ENCODE measurements at regions not wholly inside any gene's neighbourhood (a gene's known extent, or its start where the extent isn't known, plus 50 kb on each side); places are given as distances from the start of the nearest gene placed in this dataset.

GRCh38 chr10:36333446-36333845 lies 691.4 kb upstream of the FZD8 start:
- no peaks in the 10 kb centered on the region for H3K79me2 ChIP-seq (ENCODE audit: control insufficient read depth, insufficient read depth, low read length)
- ChIA-PET POLR2A (no interaction called here), CTCF (interaction anchor here (1.4 to 1.5 kb wide), 2 partner anchors 10 to 22 kb away, joined by 3 read pairs; no protein-coding TSS in a partner anchor)
- TF ChIP-seq EZH2 (IDR thresholded peaks at IDR 0.05; ENCODE audit: borderline replicate concordance, low read depth, low read length, severe bottlenecking) (no peak), FOS (IDR thresholded peaks at IDR 0.05; ENCODE audit: borderline replicate concordance, insufficient read depth, low read length) (no peak), GATA2 (IDR thresholded peaks at IDR 0.05; ENCODE audit: insufficient read depth, insufficient read length, low read depth, low read length) (no peak), POLR2AphosphoS5 (IDR thresholded peaks at IDR 0.05; ENCODE audit: insufficient read depth, low read depth, low read length) (no peak), JUN (IDR thresholded peaks at IDR 0.05; ENCODE audit: borderline replicate concordance, insufficient read depth, insufficient read length, low read depth) (no peak), MAX (IDR thresholded peaks at IDR 0.05; ENCODE audit: insufficient read depth, insufficient read length) (no peak), POLR2A (IDR thresholded peaks at IDR 0.05; ENCODE audit: low read depth, low read length) (no peak), MYC (IDR thresholded peaks at IDR 0.05; ENCODE audit: low read depth, low read length) (no peak)
- TF ChIP-seq, protein P1, sequence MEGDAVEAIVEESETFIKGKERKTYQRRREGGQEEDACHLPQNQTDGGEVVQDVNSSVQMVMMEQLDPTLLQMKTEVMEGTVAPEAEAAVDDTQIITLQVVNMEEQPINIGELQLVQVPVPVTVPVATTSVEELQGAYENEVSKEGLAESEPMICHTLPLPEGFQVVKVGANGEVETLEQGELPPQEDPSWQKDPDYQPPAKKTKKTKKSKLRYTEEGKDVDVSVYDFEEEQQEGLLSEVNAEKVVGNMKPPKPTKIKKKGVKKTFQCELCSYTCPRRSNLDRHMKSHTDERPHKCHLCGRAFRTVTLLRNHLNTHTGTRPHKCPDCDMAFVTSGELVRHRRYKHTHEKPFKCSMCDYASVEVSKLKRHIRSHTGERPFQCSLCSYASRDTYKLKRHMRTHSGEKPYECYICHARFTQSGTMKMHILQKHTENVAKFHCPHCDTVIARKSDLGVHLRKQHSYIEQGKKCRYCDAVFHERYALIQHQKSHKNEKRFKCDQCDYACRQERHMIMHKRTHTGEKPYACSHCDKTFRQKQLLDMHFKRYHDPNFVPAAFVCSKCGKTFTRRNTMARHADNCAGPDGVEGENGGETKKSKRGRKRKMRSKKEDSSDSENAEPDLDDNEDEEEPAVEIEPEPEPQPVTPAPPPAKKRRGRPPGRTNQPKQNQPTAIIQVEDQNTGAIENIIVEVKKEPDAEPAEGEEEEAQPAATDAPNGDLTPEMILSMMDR (IDR thresholded peaks at IDR 0.05; ENCODE audit: extremely low read depth in 1 of 2, insufficient read depth in 1 of 2, low read depth in 1 of 2, low read length in 2 of 2), result no peak
- no peaks in the 10 kb centered on the region for H4K20me1 ChIP-seq (replicated peaks; ENCODE audit: control insufficient read depth, extremely low read depth, insufficient read depth, low read length)
- peaks cover 4% of the 10 kb centered on the region for H3K4me1 ChIP-seq (ENCODE audit: control insufficient read depth, extremely low read depth, insufficient read depth, low read length)
- dilution Hi-C loops (cut with MboI; ENCODE audit: extremely low pct_ligation_motif_present, low sequenced_read_pairs), result no loop called here
- H3K27me3 ChIP-seq (ENCODE audit: control insufficient read depth in 2 of 2, insufficient read depth in 2 of 2, low read length in 2 of 2), result no peaks in the 10 kb centered on the region
- H3K9me3 ChIP-seq (replicated peaks; ENCODE audit: control insufficient read depth, insufficient read depth, low read length), result no peaks in the 10 kb centered on the region
- no peak overlapping the region for H3K27ac ChIP-seq (ENCODE audit: insufficient read depth, low read depth, low read length)
- no peak overlapping the region for H3K4me3 ChIP-seq (replicated peaks in 1 of 3; ENCODE audit: insufficient read depth in 1 of 3, low read depth in 1 of 3, low read length in 3 of 3)
- no peak overlapping the region for H3K4me2 ChIP-seq (ENCODE audit: insufficient read depth, low read length)
- intact Hi-C loops (cut with micrococcal nuclease), result no loop called here
- no peaks in the 10 kb centered on the region for H3K9me1 ChIP-seq (replicated peaks; ENCODE audit: control insufficient read depth, extremely low read depth, insufficient read depth, low read length)
- no TSS peak for BruUV-seq (replicated peaks)
- no peak overlapping the region for H3K9ac ChIP-seq (replicated peaks; ENCODE audit: extremely low read depth, insufficient read depth, low read length)
- H3K36me3 ChIP-seq (ENCODE audit: control insufficient read depth in 2 of 2, extremely low read depth in 1 of 2, insufficient read depth in 2 of 2, low read length in 2 of 2), result no peaks in the 10 kb centered on the region
- H2AFZ ChIP-seq (ENCODE audit: low read depth, low read length), result no peak overlapping the region
- FAIRE-seq (no peak), DNase-seq (ENCODE audit: low read depth, low spot score) (no peak)

All from endothelial cell of umbilical vein (primary cell).